Ovary (tissue), 7 donors: ENCODE measurements at regions not wholly inside any gene's neighbourhood (a gene's known extent, or its start where the extent isn't known, plus 50 kb on each side); places are given as distances from the start of the nearest gene placed in this dataset.

ENCODE experiments used
- DNase-seq, 5 donors: peaks; one replicate each; pipeline ENCODE4 v3.0.0-alpha.2; 2019 to 2020
- H3K27ac ChIP-seq, 2 donors: fragments of 200-600 bp; one replicate each; pipeline versions ENCODE4 v1.5.1 to v1.8.0; 2019 to 2022
- H3K27me3 ChIP-seq: fragments of 200-600 bp; one replicate; pipeline ENCODE4 v1.8.0; 2022
- H3K36me3 ChIP-seq: fragments of 200-600 bp; sonication (generic); one replicate; pipeline ENCODE4 v1.5.1; 2019
- H3K4me1 ChIP-seq: one replicate; pipeline ENCODE4 v1.8.1; 2013; ENCODE audit warnings: mild to moderate bottlenecking, moderate library complexity; ENCODE audit not compliant: insufficient read depth
- H3K4me3 ChIP-seq: fragments of 200-600 bp; sonication (generic); one replicate; pipeline ENCODE4 v1.5.1; 2017
- H3K9me3 ChIP-seq, 2 donors: fragments of 200-600 bp in 1 of 2; sonication (generic) in 1 of 2; one replicate each; pipeline versions ENCODE4 v1.5.1 to v1.8.1; 2013 to 2019; ENCODE audit warnings: mild to moderate bottlenecking in 1 of 2, moderate library complexity in 1 of 2
- CTCF ChIP-seq, 3 donors: fragments of 450-650 bp in 2 of 3; fragments of 200-600 bp in 1 of 3; IDR thresholded peaks; one replicate each; pipeline versions ENCODE4 v1.5.1 to v1.8.0; 2016 to 2022; ENCODE audit warnings: antibody characterized with exemption in 3 of 3, mild to moderate bottlenecking in 1 of 3
- EP300 ChIP-seq: sonication (generic); formaldehyde crosslinking; IDR thresholded peaks from one replicate; pipeline ENCODE4 v1.6.1; 2017; ENCODE audit warnings: antibody characterized with exemption
- POLR2A ChIP-seq: fragments of 450-650 bp; IDR thresholded peaks from one replicate; pipeline ENCODE4 v1.6.1; 2017; ENCODE audit warnings: antibody characterized with exemption, mild to moderate bottlenecking, moderate library complexity
- WGBS, 3 donors: extraction: QIAGEN DNeasy Blood & Tissue Kit in 1 of 3; methylation state at CpG; one replicate each; pipeline versions ENCODE4 v1.1.5 to v1.1.7; 2013 to 2017; 5-methylcytosine and 5-hydroxymethylcytosine counted together
- intact Hi-C, 4 donors: fragments of 100-400 bp; cut with DNase I; formaldehyde crosslinking; loops; one replicate each; pipeline versions ENCODE4 v1.11.0 to v1.15.1; 2022 to 2023
- donor health status: DM: no; HTN: no; CAD: no; lungs with moderate emphysema.
- donor health status: DM: no; HTN: no; CAD: no.
- donor health status: Bipolar disorder and iron deficiency.
- donor health status: DM: no; HTN: no; CAD: no.
- donor health status: DM: yes; HTN: yes; CAD: no.

GRCh38 chr7:63080831-63081230 lies 917.8 kb upstream of the ZNF722 start:
- intact Hi-C loops, result no loop called here
- Histone ChIP-seq H3K27ac (no peak overlapping the region), H3K27me3 (no peaks in the 10 kb centered on the region), H3K9me3 (peaks cover 0 to 4% of the 10 kb centered on the region in 2 donors), H3K4me3 (no peak overlapping the region), H3K4me1 (no peaks in the 10 kb centered on the region), H3K36me3 (no peaks in the 10 kb centered on the region)
- TF ChIP-seq POLR2A (no peak), CTCF (IDR thresholded peaks at IDR 0.05) (no peak), EP300 (no peak)
- no peak for DNase-seq
- 35 to 55% (median 43%) methylated on average over 4 of the region's 4 CpGs for WGBS, 3 donors

- Histone ChIP-seq H3K36me3 (no peaks in the 10 kb centered on the region), H3K4me1 (no peaks in the 10 kb centered on the region), H3K4me3 (no peak overlapping the region), H3K9me3 (peaks cover 0 to 4% of the 10 kb centered on the region in 2 donors), H3K27ac (no peak overlapping the region), H3K27me3 (no peaks in the 10 kb centered on the region)
- intact Hi-C loops, result no loop called here
- no peak for DNase-seq
- WGBS, 3 donors, result 56 to 69% (median 56%) methylated on average over 3 of the region's 3 CpGs
- TF ChIP-seq EP300 (no peak), POLR2A (no peak), CTCF (IDR thresholded peaks at IDR 0.05) (no peak)
Measured at GRCh38 chr7:63087575-63088190, 911.0 kb upstream of the ZNF722 start.

GRCh38 chr7:63092951-63093350 lies 905.7 kb upstream of the ZNF722 start:
- DNase-seq, result no peak
- intact Hi-C loops, result no loop called here
- Histone ChIP-seq H3K4me3 (no peak overlapping the region), H3K9me3 (peaks cover 0 to 6% of the 10 kb centered on the region in 2 donors), H3K27me3 (no peaks in the 10 kb centered on the region), H3K4me1 (no peaks in the 10 kb centered on the region), H3K27ac (no peak overlapping the region), H3K36me3 (no peaks in the 10 kb centered on the region)
- no peak for TF ChIP-seq POLR2A
- TF ChIP-seq EP300, result no peak
- no peak for TF ChIP-seq CTCF (IDR thresholded peaks at IDR 0.05)
- 58 to 66% (median 62%) methylated on average over 7 of the region's 7 CpGs for WGBS, 3 donors

GRCh38 chr7:63093481-63093880 lies 905.2 kb upstream of the ZNF722 start:
- no peaks in the 10 kb centered on the region for H3K36me3 ChIP-seq
- no peaks in the 10 kb centered on the region for H3K4me1 ChIP-seq
- H3K9me3 ChIP-seq, result peaks cover 0 to 6% of the 10 kb centered on the region in 2 donors
- intact Hi-C loops, result no loop called here
- H3K27ac ChIP-seq, result no peak overlapping the region
- DNase-seq, result no peak
- 53 to 66% (median 57%) methylated on average over 1 of the region's 1 CpG for WGBS, 3 donors
- H3K4me3 ChIP-seq, result no peak overlapping the region
- no peak for TF ChIP-seq EP300
- H3K27me3 ChIP-seq, result no peaks in the 10 kb centered on the region

- DNase-seq, result no peak
- TF ChIP-seq EP300 (no peak), POLR2A (no peak), CTCF (IDR thresholded peaks at IDR 0.05) (no peak)
- no peaks in the 10 kb centered on the region for H3K4me1 ChIP-seq
- peaks cover 0 to 6% of the 10 kb centered on the region in 2 donors for H3K9me3 ChIP-seq
- no peaks in the 10 kb centered on the region for H3K36me3 ChIP-seq
- WGBS, 3 donors, result 68 to 71% (median 69%) methylated on average over 3 of the region's 3 CpGs
- intact Hi-C loops, result no loop called here
- no peak overlapping the region for H3K4me3 ChIP-seq
- H3K27ac ChIP-seq, result no peak overlapping the region
- no peaks in the 10 kb centered on the region for H3K27me3 ChIP-seq
Measured at GRCh38 chr7:63096141-63096540, 902.5 kb upstream of the ZNF722 start.
